ENCODE measurements at regions not wholly inside any gene's neighbourhood (a gene's known extent, or its start where the extent isn't known, plus 50 kb on each side); places are given as distances from the start of the nearest gene placed in this dataset.

GRCh38 chr2:149915151-149915550 lies 327.6 kb upstream of the MMADHC start (continued):
- TF ChIP-seq IRF1 (CRISPR knock-in tag; IDR thresholded peaks at IDR 0.05; ENCODE audit: borderline replicate concordance) (no peak), ZBTB2 (IDR thresholded peaks at IDR 0.05) (no peak), CBFA2T3 (IDR thresholded peaks at IDR 0.05) (no peak), SNIP1 (IDR thresholded peaks at IDR 0.05; ENCODE audit: low read depth) (no peak), MIER1 (IDR thresholded peaks at IDR 0.05; ENCODE audit: low read depth) (no peak), XRCC5 (IDR thresholded peaks at IDR 0.05; ENCODE audit: low read depth, low read length) (no peak), DNMT1 (IDR thresholded peaks at IDR 0.05) (no peak), ZNF592 (IDR thresholded peaks at IDR 0.05) (no peak)

All from K562 (cell line).